ENCODE measurements at regions not wholly inside any gene's neighbourhood (a gene's known extent, or its start where the extent isn't known, plus 50 kb on each side); places are given as distances from the start of the nearest gene placed in this dataset.
"Not testable (repeated sequence)": the region's sequence is repeated elsewhere in the genome, so short reads cannot be mapped to it uniquely, and the experiment has no call there.

DNA sequence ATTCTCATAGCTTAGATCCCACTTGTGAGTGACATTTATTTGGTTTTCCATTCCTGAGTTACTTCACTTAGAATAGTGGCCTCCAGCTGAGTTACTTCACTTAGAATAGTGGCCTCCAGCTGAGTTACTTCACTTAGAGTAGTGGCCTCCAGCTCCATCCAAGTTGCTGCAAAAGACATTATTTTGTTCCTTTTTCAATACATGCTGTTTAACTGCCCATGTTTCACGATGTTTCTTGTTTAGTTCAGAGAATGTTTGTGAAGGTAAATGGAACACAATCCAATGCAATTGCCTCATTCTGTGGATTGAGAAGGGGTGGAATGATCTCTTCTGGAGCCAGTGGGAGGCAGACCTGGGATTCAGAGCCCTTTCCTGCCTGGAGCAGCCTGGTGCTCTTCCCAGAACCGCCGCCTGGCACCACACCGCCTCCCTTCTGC lies 273.5 kb upstream of the ATP5MC3 start:
- DNase-seq = no peak

DNA sequence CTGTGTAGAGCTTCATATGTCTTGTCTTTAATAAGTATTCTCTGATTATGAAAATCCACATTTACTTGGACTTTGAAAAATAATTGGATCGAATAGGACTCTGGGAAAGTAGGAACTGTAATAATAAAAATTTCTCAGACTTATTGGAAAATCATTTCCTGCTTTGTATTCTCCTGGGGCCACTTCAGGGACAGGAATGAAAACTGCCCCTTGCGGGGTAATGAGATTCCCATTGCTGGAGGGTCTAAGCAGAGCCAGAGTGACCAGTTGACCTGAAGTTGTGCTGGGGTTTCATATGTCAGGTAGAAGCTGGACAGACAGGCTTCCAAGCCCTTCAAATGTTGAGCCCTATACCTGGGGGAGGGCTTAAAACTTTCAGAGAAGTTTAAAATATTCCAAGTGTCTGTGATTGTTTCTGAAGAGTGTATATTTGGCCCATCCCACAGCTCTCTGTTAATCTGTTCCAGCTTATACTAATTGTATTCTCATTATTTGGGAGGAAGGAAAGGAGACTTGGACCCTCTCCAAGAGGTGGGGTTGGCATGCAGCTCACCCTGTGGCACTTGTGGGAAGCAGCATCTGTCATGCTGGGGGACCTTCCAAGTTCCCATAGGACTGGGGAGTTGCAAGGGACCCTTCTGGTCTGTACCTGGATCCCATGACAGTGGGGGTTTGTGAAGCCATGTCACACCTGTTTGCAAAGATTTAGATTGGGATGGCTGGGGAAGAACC lies 268.7 kb upstream of the ATP5MC3 start:
- no peak for DNase-seq

DNA sequence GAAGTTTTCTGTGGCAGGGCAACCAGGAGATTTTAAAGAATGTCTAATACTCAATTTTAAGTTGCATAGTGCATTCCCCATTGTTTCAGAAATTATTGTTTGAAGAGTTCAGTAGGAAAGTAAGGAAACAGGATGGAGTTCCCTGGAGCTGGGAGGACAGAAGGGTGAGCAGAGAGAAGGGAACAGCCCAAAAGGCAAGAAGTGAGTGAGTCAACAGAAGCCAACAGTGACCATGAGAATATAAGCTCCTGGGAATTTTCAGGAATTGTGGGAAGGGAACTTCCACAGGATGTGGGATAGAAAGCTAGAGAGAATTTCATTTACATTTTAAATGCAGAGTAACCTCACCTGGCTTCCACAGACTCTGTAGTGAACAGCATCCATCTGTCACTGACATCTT lies 268.1 kb upstream of the ATP5MC3 start:
- no peak for DNase-seq

DNA sequence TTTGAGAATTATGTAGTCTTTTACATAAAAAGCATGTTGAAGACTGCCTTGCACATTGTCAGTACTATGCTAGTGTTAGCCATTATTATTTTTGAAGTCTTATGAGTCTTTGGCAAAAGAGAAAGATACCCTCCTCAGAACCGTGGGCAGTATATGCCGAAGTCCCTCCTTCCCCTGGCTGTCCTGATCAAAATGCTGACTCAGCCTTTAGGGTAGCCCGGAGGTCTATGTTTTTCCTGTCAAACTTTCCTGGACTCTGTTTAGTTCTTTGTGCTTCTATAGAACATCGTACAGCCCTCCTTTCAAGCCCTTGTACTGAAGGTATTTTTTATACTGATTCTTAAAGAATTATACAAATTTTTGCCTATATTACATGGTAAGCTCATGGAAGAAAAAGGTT lies 264.7 kb upstream of the ATP5MC3 start:
- no peak for DNase-seq

DNA sequence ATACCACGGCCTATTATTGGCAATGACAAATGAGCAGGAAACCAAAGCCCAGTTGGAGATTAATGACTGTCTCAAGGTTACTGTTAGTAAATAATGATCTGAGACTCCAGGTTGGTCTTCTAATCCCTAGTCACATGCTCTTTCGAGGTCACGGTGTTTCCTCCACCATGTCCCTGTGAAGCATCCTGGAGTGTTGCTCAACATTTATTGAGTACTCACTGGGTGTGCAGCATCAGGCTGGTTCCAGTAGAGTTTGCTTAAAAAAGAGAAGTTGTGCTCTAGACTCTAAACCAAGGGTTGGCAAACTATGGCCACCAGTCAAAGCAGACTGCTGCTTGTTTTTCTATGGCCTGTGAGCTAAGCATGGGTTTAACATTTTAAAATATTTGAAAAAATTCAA lies 263.8 kb upstream of the ATP5MC3 start:
- no peak for DNase-seq

DNA sequence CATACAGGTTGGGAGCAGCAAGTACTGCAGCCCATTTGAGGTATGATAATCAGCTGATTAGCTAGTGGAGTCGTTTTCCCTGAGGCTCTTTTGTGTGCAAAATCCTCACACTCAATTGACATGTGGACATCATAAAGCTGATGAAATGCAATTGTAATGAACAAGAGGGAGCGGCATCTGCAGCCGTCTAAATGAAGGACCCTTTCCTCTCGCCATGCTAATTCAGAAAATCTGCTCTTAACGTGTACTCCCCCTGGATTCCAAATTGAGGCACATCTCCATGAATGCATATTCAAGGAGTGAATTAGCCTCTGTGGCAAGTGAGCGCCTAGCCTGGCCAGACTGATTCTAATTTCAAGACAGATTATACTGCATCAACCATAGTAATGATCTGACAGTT lies 260.9 kb upstream of the ATP5MC3 start:
- no peak for DNase-seq

DNA sequence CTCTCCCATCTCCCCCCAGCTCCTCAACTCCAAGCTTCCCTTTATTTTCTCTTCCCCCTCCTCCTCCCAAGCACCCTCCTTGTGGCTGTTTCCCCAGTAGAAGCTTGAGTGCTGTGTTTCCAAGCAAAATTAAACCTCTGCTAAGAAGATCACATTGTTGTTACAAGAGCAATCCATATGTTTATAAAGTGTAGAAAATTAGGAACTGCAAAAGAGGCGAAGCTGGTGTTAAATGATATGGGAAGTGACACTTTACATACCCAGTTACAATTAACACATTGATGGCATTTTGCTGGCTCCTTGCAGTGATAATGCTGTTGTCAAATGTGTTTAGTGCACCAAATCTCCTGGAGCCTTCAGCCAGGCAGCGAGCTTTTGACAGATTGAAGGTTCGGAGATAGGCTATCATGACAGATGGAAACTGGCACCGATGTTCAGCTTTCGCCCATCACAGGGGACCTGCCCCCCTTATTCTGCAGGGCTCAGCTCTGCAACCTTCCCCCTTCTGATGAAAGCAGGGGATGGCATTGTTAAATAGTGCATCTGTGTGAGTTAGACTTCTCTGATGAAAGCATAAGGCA lies 259.8 kb upstream of the ATP5MC3 start:
- DNase-seq = no peak

DNA sequence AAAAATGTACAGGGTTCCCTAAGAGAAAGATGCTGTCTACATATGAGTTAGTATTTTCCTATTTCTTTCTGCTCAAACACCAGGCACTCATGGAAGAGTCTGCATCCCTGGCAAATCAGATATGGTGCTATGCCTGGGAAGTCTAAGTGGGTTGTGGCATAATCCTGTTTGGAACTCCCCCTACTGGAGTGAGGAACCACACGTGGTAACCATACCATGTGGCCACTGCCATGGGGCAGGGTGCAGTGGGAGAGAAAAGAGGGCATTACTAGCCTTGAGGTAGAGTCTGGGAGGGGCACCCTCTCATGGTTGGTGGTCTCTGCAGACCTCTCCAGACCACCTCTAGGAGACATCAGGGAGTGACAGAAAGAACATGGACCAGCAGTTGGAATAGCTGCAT lies 257.9 kb upstream of the ATP5MC3 start:
- DNase-seq = no peak

DNA sequence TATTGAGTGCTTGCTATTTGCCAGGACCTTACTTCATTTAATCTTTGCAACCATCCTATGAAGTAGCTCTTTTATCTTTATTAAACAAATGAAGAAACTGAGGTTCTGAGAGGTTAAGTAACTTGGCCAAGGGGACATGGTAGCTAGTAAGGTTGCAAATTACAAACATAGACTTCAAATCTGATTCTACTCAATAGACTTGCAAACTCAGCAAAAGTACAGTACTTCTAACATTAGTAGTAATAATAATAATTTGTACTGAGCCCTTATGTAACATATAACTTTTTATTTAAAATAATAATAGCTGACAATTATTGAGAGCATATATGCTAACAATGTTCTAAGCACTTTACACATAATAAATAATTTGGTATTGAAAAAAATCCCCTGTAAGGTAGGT lies 255.7 kb upstream of the ATP5MC3 start:
- no peak for DNase-seq

DNA sequence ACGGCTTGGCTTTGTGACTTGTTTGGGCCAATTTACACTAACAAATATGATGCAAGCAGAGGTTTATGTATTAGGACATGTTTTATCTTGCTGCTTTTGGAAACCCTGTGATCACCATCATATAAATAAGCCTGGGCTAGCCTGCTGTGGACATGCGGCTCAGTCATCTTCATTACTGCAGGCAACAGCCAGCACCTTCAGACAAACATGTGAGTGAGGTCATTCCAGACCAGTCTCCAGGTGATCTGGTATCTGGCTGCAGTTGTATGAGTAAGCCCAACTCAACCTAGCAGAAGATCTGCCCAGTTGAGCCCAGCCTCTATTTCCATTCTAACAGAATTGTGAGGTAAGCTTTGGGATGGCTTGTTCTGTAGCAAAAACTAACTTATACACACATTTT lies 254.6 kb upstream of the ATP5MC3 start:
- no peak for DNase-seq

DNA sequence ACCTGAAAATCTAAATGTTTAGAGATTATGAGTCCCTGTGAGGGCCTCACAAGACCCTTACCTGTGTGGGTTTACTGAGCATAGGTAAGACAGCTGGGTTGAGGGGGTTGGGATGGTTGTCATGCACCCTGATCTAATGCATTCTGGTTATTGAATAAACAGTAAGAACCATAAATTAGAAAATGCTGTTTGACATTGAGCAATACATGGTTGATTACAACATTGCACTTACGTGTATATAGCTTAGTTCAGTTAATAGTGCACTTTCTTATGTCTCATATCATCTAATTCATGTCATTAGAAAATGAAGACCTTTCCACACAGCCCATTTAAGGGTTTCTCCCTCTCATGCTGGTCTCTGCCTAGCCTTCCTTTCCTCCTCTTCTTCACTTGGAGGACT lies 253.5 kb upstream of the ATP5MC3 start:
- no peak for DNase-seq

DNA sequence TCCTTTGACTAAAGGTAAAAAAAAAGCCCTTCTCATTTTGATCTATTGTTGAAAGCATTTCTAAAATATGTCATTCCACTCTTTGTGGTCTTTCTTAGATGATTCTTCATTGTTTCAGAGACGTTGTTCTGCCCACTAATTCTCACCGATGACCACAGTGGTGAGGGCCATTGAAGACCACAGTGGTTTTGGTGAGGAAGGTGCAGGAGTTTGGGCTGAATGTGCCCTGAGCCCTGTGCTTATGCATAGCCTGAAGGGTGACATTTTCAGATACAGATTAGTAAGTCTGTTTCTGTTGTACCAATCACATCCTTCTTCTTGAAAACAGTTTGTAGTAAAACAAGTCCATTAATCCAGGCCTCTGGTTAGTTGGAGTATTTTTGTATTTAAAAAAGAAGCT lies 251.3 kb upstream of the ATP5MC3 start:
- no peak for DNase-seq

DNA sequence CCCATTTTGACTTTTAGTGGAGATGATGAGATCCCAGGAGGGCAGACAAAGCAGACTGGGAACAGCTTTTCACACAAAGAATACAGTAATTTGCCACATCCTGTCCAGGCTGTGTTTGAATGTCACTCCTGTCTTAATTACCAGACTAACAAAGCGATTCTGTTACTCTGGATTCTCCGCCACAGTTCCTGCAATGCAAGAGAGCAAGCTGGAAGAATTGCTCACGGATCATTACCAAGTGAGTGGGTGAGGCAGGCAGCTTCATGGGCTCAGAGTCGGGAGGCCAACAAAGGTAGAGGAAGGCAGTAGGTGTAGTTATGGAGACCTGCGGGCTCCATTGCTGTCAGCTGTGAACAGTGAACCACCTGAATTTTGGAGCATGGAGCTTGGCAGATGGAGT lies 250.5 kb upstream of the ATP5MC3 start:
- no peak for DNase-seq

DNA sequence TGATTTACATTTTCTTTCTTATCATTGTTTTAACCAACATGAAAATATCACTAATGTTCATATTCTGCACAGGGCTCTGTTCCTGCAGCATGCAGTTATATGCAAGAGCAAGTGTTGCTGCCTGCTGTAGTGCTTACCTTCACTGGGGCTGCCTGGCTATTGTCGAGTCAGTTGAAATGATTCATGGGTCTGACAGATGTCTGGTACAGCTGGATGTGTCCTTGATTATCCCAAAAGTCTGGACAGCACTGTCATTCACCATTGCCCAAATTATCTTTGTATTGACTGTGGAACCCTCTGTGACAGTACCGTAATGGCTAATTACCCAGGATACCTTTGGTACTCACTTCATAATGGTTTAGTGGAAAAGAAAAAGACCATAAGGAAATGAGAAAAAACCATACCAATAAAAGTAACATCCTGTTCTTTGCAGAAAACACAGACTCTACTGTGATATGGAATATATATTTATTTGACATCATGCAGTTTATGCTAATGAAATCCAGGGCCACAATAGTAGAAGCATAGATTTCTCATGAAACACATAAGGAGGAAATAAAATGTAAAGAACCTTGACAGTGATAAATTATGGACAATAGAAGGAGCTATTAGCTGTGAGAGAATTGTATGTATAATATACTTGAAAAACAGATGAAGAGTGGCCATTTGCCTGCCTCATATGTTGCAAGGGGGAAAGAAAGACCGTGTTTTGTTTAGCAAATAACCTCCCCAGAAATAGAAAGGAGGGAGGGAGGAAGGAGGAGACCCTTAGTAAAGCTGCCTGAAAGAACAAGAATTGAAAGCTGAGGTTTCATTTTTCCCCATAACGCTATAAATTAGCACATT lies 249.8 kb upstream of the ATP5MC3 start:
- no peak for DNase-seq

DNA sequence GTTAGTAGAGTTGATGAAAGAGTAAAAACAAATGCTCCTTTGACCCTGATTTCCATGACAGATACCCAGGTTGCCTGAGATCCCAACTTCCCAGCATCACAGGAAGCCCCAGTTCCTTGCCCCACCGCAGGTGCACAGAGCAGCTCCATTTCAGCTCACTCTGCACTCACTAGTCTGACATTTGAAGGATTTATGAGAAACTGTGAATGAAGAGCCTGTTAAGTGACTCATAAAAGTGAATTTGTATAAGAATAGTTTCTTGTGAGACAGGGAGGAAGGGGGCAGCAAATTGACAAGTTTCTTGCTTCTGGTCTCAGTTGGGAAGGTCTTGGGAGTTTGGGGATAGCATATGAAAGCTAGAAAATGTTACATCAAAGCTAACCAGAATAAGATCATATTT lies 248.7 kb upstream of the ATP5MC3 start:
- DNase-seq = no peak

DNA sequence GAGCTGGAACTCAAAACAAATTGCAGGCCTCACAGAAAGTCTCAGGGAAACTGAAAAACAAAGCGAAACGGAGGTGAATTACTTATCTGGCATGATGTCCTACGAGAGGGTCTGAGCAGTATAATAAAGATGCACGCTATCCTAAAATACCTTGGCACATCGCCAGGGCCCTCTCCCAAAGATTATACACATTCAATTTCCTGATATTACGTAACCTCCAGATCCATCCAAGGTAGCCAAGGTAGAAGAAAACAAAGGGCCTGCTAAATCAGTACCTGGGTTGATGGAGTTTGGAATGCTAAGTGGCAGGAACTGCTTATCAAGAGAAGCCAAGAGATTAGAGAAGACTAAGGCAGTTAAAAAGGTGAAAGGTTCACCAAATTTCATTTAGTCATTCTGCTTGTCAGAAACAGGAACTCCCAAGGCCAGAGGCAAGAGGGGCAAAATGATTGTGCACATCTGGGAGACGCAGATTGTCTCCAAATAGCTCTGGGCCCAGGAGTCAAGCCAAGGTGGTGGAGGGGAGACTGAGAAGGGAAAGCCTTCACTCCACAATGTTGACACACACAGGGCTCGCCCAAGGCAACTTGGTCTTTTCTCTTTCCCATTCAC lies 236.8 kb upstream of the ATP5MC3 start:
- DNase-seq = no peak

DNA sequence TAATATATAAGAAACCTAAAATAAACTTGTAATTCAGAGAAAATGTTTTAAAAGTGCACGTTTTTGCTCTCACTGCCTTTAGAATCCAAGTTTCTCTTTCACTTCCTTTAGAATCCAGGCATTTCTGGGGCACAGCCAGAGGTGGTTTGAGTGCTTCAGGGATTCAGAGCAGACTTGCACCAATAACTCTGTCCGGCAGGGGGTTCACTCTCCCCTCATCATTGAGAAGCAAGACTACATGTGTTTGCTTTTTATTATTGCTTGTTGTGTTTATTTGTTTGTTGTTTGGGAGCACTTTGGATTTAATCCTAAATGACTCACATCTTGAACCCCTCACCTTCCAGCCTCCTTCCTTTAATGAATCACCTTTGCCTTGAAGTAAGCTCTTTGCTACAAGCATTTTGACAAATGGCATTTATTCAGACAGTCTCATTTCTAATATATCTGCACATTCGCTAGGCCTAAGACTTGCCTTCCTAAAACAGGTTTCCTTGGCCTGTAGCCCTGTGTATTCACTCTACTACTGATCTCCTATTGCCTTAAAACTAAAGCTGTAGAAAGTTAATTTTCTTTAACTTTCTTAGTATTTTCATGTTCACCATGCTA lies 233.5 kb upstream of the ATP5MC3 start:
- DNase-seq = peak; percentile 70

DNA sequence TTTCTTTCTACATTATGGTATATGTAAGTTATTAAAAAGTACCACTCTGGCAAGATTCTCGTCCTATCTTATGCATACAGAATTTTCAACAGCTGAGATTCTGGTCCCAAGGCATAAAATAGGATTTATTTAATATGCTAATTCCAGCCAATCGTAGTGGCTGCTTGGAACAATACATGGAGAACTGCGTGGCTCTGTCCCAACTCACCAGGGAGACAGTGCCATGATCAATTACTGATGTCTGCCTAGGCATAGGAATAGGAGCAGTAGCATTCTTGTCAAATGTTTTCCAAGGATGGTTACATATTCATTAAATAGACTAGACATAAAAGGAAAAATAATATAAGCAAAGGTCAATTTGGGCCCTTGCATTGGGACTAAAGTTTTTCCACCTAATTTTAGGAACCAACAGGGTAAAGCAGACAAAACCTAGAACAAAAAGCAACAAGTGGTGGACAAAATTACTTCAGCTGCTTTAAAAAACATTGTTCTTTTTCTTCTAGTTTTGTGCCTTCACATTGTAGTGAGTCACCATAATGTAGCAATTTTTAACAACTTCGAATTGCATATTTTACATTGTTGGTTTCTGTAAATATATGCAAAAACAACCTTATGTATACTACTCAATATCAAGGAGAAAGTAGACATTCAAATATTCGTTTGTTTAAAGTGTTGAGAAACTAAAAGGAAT lies 232.8 kb upstream of the ATP5MC3 start:
- no peak for DNase-seq

DNA sequence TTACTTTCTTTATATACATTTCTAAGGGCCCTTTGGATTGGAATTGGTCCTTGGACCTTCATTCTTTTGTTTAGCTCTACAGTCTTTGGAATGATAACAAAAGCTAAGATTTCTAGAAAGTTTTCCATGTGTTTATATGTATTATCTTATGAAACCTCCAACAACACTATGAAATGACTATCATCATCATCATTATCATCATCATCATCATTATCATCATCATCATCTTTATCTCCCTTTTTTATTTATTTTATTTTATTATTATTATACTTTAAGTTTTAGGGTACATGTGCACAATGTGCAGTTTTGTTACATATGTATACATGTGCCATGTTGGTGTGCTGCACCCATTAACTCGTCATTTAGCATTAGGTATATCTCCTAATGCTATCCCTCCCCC lies 229.4 kb upstream of the ATP5MC3 start:
- not testable (repeated sequence) for DNase-seq

DNA sequence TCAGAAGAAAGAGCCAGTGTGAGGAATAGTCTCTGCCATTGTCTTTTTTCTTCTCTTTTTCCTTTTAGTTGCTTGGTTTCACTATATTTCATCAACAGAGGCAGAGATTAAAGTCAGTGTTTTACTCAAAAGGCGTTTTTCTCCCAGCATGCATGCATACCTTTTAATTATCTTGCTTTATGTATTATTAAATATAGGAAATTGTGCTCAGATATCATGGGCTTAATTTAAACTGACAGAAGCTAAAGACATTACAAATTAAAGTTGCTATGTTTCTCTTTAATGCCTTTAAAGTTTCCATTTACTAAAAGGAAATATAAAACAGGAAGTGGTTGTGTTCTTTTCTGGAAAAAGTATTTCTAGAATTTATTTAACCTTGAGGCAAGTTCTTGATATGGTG lies 223.3 kb upstream of the ATP5MC3 start:
- DNase-seq = no peak

DNA sequence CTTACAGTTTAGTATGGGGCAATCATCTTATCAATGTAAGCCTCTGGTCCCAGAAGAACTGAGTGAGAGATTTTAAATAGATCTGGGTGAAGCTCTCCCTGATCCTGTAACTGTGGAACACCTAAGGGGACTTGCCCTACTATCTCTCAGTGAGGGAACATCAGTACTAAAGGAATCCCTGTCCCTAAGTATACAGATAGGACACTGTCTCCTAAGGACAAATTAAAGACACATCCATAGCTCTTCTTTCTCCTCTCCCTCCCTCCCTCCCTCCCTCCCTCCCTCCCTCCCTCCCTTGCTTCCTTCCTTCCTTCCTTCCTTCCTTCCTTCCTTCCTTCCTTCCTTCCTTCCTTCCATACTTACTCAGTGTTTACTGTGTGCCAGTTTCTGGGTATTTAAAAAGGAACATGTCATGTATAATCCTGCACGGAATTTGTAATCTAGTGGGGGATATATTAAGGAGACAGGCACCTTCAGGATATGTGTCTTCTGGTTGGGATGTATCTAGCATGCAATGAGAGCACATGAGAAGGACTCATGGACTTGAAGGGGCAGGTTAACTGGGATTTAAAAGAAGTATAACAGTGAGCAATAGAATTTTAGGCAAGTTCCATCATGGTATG lies 222.2 kb upstream of the ATP5MC3 start:
- DNase-seq = no peak

DNA sequence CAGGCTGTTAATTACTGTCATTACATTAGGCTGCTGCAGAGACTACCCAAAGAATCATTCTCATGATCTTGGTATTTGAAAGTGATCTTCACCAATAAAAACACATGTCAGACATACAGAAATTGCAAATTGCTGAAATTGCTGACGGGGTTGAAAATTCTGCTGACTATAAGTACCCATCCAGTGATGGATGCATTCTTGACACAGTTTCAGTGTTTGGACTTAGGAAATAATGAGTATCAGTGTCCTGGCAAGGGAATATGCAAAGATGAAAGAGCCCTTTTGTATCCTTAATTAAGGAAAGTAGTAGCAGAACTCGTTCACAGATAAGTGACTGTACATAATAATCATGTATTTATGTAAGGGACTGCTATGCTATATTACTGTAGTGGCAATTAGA lies 221.1 kb upstream of the ATP5MC3 start:
- no peak for DNase-seq
